ENCODE measurements at regions not wholly inside any gene's neighbourhood (a gene's known extent, or its start where the extent isn't known, plus 50 kb on each side); places are given as distances from the start of the nearest gene placed in this dataset.

DNA sequence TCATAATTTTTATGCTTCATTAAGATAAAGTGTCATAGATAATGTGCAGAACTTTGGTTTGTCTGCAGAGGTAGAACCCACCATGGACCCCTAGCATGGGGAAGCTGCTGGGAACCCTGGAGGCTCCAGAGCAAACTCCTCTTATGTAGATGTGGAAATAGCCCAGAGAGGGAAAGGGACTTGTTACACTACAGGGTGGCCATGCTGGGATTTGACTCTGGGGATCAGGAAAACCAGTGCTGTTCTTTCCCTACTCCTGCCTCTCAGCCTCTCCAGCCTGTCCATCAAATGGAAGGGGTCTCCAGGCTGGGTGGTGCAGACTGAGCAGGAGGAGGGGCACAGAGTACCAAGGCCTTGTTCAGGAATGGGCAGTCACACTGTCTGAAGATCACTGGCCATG, 54.2 kb downstream of the MSX1 start:
- no peak overlapping the region for H3K4me3 Mint-ChIP-seq
- H3K36me3 Mint-ChIP-seq (ENCODE audit: insufficient read depth in 2 of 2) = peaks cover 0 to 5% of the 10 kb centered on the region in 2 donors
- DNase-seq (no peak), ATAC-seq (replicated peaks in 1 of 2) (no peak)
- no peaks in the 10 kb centered on the region for H3K27me3 Mint-ChIP-seq (ENCODE audit: low read depth)
- no peaks in the 10 kb centered on the region for H3K4me1 Mint-ChIP-seq (ENCODE audit: low read depth)
- no peak overlapping the region for H3K27ac Mint-ChIP-seq
- H3K9me3 Mint-ChIP-seq = peaks cover 0 to 4% of the 10 kb centered on the region in 2 donors

- no peak overlapping the region for H3K4me3 Mint-ChIP-seq
These were observed 54.8 kb downstream of the MSX1 start for GRCh38 chr4:4914059-4914820.

DNA sequence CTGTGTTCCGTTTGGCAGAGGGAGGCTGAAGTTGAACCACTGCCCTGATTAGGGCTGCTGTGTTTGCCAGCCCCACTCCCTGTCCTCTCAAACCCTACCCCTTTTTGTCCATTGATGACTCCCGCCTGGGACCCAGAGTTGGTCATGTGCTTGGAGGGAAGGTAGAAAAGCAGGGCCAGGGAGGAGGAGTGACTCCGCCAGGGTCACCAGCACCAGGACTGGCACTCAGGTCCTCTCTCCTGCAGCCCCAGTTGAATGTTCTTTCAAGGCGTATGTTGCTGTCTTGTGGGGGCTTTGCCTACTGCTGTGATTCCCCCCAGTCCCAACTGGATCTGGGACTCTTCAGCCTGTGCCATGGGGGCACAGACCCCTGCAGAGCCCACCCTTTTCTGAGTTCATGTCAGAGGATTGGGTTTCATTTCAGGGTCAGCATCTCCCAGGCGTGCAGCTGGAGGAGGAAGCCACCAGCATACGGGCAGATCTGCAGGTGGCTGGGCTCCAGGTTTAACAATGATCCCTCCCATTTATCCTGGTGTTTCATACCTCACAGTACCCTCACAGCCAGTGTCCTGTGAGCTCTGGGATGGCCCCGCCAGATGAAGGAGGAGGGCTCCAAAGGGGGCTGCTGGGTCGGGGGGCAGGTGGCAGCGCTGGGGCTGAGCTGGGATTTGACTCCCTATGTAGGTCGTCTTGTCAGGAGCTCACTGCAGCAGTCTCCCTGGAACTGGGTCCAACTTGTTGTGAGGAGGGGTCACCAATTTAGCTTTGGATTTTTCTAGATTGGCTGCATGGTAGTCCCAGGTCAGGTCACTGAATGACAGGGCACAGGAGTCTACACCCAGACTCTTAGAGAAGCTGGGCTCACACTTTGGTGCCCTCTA, 55.7 kb downstream of the MSX1 start:
- Mint-ChIP-seq H3K4me3 (no peak overlapping the region), H3K9me3 (peaks cover 0 to 4% of the 10 kb centered on the region in 2 donors), H3K27ac (no peak overlapping the region), H3K4me1 (ENCODE audit: low read depth) (no peaks in the 10 kb centered on the region), H3K36me3 (ENCODE audit: insufficient read depth in 2 of 2) (peaks cover 0 to 5% of the 10 kb centered on the region in 2 donors), H3K27me3 (ENCODE audit: low read depth) (no peaks in the 10 kb centered on the region)
- DNase-seq = no peak
- ATAC-seq (replicated peaks in 1 of 2) = no peak

More at GRCh38 chr4:4914059-4914820, 54.8 kb downstream of the MSX1 start:
- peaks cover 0 to 5% of the 10 kb centered on the region in 2 donors for H3K36me3 Mint-ChIP-seq (ENCODE audit: insufficient read depth in 2 of 2)
- H3K27ac Mint-ChIP-seq = no peak overlapping the region
- H3K9me3 Mint-ChIP-seq = peaks cover 0 to 4% of the 10 kb centered on the region in 2 donors
- no peaks in the 10 kb centered on the region for H3K27me3 Mint-ChIP-seq (ENCODE audit: low read depth)
- no peak for ATAC-seq (replicated peaks in 1 of 2)
- no peak for DNase-seq
- no peaks in the 10 kb centered on the region for H3K4me1 Mint-ChIP-seq (ENCODE audit: low read depth)

GRCh38 chr4:4918067-4918466, 58.6 kb downstream of the MSX1 start:
- Mint-ChIP-seq H3K27me3 (ENCODE audit: low read depth) (no peaks in the 10 kb centered on the region), H3K4me1 (ENCODE audit: low read depth) (peaks cover 4% of the 10 kb centered on the region), H3K36me3 (ENCODE audit: insufficient read depth in 2 of 2) (peaks cover 0 to 5% of the 10 kb centered on the region in 2 donors), H3K4me3 (no peak overlapping the region), H3K27ac (no peak overlapping the region), H3K9me3 (peaks cover 0 to 1% of the 10 kb centered on the region in 2 donors)
- no peak for ATAC-seq (replicated peaks in 1 of 2)
- DNase-seq = no peak

- ATAC-seq (replicated peaks in 1 of 2) (no peak), DNase-seq (no peak)
- Mint-ChIP-seq H3K27ac (no peak overlapping the region), H3K4me1 (ENCODE audit: low read depth) (peaks cover 12% of the 10 kb centered on the region), H3K36me3 (ENCODE audit: insufficient read depth in 2 of 2) (peaks cover 0 to 5% of the 10 kb centered on the region in 2 donors), H3K27me3 (ENCODE audit: low read depth) (peaks cover 3% of the 10 kb centered on the region), H3K4me3 (no peak overlapping the region), H3K9me3 (peaks cover 1 to 2% of the 10 kb centered on the region in 2 donors)
These were observed 60.5 kb downstream of the MSX1 start for GRCh38 chr4:4919927-4920326.

GRCh38 chr4:4921077-4921476, 61.6 kb downstream of the MSX1 start:
- Mint-ChIP-seq H3K27me3 (ENCODE audit: low read depth) (peaks cover 9% of the 10 kb centered on the region), H3K36me3 (ENCODE audit: insufficient read depth in 2 of 2) (peaks cover 0 to 5% of the 10 kb centered on the region in 2 donors), H3K9me3 (peaks cover 1 to 5% of the 10 kb centered on the region in 2 donors), H3K27ac (no peak overlapping the region), H3K4me1 (ENCODE audit: low read depth) (peaks cover 12% of the 10 kb centered on the region), H3K4me3 (no peak overlapping the region)
- DNase-seq (no peak), ATAC-seq (replicated peaks in 1 of 2) (no peak)

GRCh38 chr4:4922441-4922840, 63.0 kb downstream of the MSX1 start:
- Mint-ChIP-seq H3K27ac (no peak overlapping the region), H3K36me3 (ENCODE audit: insufficient read depth in 2 of 2) (peaks cover 0 to 3% of the 10 kb centered on the region in 2 donors), H3K27me3 (ENCODE audit: low read depth) (peaks cover 19% of the 10 kb centered on the region), H3K4me3 (no peak overlapping the region), H3K9me3 (peaks cover 1 to 8% of the 10 kb centered on the region in 2 donors), H3K4me1 (ENCODE audit: low read depth) (peaks cover 12% of the 10 kb centered on the region)
- ATAC-seq (replicated peaks in 1 of 2) (peak in 1 of 2 donors; percentile 45), DNase-seq (no peak)

GRCh38 chr4:4923201-4923600, 63.7 kb downstream of the MSX1 start:
- Mint-ChIP-seq H3K9me3 (peaks cover 1 to 8% of the 10 kb centered on the region in 2 donors), H3K4me1 (ENCODE audit: low read depth) (peaks cover 12% of the 10 kb centered on the region), H3K27me3 (ENCODE audit: low read depth) (peaks cover 26% of the 10 kb centered on the region), H3K36me3 (ENCODE audit: insufficient read depth in 2 of 2) (no peaks in the 10 kb centered on the region), H3K4me3 (no peak overlapping the region), H3K27ac (no peak overlapping the region)
- peak; percentile 69 to 88 for ATAC-seq (replicated peaks in 1 of 2)
- peak in 1 of 2 donors; percentile 12 for DNase-seq

DNA sequence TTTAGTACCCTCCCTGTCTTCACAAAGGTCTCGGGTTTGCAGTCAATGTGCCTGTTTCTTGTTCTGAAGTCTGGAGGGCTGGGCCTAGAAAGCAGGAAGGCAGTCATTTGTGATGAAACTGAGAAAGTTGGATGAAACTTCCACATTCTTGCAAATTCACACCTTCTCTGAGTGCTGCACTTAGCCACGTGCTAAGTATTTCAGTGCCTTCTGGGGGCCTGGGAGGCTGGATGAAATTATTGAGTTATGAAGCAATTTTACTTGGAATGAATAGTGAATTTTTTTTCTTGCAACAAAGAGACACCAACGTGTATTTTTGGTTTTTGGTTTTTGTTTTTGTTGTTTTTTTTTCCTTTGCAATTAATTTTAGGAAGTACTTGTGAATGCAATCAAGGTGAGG, 71.2 kb downstream of the MSX1 start:
- no peak for DNase-seq
- Mint-ChIP-seq H3K4me1 (ENCODE audit: low read depth) (no peaks in the 10 kb centered on the region), H3K27me3 (ENCODE audit: low read depth) (peaks cover 31% of the 10 kb centered on the region), H3K4me3 (no peak overlapping the region), H3K27ac (no peak overlapping the region), H3K9me3 (peaks cover 2 to 5% of the 10 kb centered on the region in 2 donors), H3K36me3 (ENCODE audit: insufficient read depth in 2 of 2) (no peaks in the 10 kb centered on the region)
- ATAC-seq (replicated peaks in 1 of 2) = no peak

DNA sequence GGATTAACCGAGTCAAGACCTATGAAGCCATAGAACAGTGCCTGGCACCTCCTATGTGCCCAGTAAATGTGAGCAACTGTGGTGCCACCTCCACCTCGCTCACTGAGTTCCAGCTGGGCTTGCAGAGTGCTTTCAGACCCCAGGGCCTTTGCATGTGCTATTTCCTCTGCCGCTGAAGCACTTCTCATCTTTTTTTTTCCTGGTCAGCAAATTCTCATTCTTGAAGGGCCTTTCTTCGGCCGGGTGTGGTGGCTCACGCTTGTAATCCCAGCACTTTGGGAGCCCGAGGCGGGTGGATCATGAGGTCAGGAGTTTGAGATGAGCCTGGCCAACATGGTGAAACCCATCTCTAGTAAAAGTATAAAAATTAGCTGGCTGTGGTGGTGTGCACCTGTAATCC, 76.5 kb downstream of the MSX1 start:
- no peak for DNase-seq
- Mint-ChIP-seq H3K27me3 (ENCODE audit: low read depth) (peaks cover 7% of the 10 kb centered on the region), H3K4me3 (no peak overlapping the region), H3K27ac (no peak overlapping the region), H3K4me1 (ENCODE audit: low read depth) (no peaks in the 10 kb centered on the region), H3K36me3 (ENCODE audit: insufficient read depth in 2 of 2) (no peaks in the 10 kb centered on the region), H3K9me3 (no peaks in the 10 kb centered on the region)
- no peak for ATAC-seq (replicated peaks in 1 of 2)

DNA sequence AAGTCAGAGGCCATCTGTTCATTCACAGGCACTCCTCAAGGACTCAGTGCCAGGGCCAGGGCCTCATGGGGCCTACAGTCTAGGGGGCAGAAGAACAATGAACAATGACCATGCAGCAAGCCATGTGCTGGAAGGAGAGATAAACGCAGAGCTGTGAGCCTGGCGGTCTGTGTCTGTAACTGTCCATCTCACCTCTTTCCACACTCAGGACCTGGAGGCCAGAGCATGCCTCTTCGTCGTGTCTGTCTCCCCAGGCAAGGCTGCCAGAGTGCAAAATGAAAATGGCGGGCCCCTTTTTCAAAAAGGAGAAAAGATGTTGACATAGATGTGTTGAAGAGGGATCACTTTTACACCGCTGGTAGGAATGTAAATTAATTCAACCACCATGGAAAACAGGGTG, 78.5 kb downstream of the MSX1 start:
- Mint-ChIP-seq H3K9me3 (no peaks in the 10 kb centered on the region), H3K4me1 (ENCODE audit: low read depth) (no peaks in the 10 kb centered on the region), H3K36me3 (ENCODE audit: insufficient read depth in 2 of 2) (no peaks in the 10 kb centered on the region), H3K27me3 (ENCODE audit: low read depth) (peaks cover 7% of the 10 kb centered on the region), H3K27ac (no peak overlapping the region), H3K4me3 (no peak overlapping the region)
- no peak for DNase-seq
- no peak for ATAC-seq (replicated peaks in 1 of 2)

DNA sequence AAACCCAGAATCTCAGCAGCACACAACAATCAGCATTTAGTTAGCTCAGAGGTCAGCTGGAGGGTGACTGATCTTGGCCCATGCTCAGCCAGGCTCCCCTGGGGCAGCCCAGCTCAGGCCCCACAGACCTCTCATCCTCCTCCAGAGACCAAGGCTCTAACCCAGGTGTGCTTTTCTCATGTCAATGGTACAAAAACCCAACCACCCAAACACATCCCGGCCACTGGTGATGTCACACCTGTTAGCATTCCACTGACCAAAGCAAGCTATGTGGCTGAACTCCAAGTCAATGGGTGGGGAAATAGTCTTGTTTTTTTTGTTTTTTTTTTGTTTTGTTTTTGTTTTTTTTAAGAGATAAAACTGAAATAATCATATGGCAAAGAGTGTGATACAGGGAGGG, 77.5 kb downstream of the CYTL1 start:
- H3K36me3 Mint-ChIP-seq (ENCODE audit: insufficient read depth in 2 of 2) = peaks cover 0 to 5% of the 10 kb centered on the region in 2 donors
- no peak overlapping the region for H3K27ac Mint-ChIP-seq
- no peaks in the 10 kb centered on the region for H3K27me3 Mint-ChIP-seq (ENCODE audit: low read depth)
- DNase-seq = no peak
- peaks cover 12% of the 10 kb centered on the region for H3K4me1 Mint-ChIP-seq (ENCODE audit: low read depth)
- peaks cover 0 to 3% of the 10 kb centered on the region in 2 donors for H3K9me3 Mint-ChIP-seq
- H3K4me3 Mint-ChIP-seq = no peak overlapping the region
- no peak for ATAC-seq (replicated peaks in 1 of 2)

GRCh38 chr4:4942658-4943057, 76.6 kb downstream of the CYTL1 start:
- peaks cover 12% of the 10 kb centered on the region for H3K4me1 Mint-ChIP-seq (ENCODE audit: low read depth)
- H3K27ac Mint-ChIP-seq = no peak overlapping the region
- H3K9me3 Mint-ChIP-seq = peaks cover 0 to 3% of the 10 kb centered on the region in 2 donors
- no peak for DNase-seq
- H3K27me3 Mint-ChIP-seq (ENCODE audit: low read depth) = no peaks in the 10 kb centered on the region
- no peak overlapping the region for H3K4me3 Mint-ChIP-seq
- no peak for ATAC-seq (replicated peaks in 1 of 2)
- H3K36me3 Mint-ChIP-seq (ENCODE audit: insufficient read depth in 2 of 2) = peaks cover 0 to 5% of the 10 kb centered on the region in 2 donors
